Vagina (tissue), 2 donors: ENCODE measurements at regions not wholly inside any gene's neighbourhood (a gene's known extent, or its start where the extent isn't known, plus 50 kb on each side); places are given as distances from the start of the nearest gene placed in this dataset.

Experiments
- CTCF ChIP-seq, 3 experiments: fragments of 450-650 bp in 2 of 3; fragments of 200-600 bp in 1 of 3; sonication (generic) in 1 of 3; IDR thresholded peaks; one replicate each; pipeline ENCODE4 v1.5.1; 2017 to 2019; ENCODE audit warnings: antibody characterized with exemption in 3 of 3, mild to moderate bottlenecking in 2 of 3, moderate library complexity in 2 of 3
- POLR2A ChIP-seq, 2 donors: fragments of 450-650 bp; IDR thresholded peaks; one replicate each; pipeline ENCODE4 v1.6.1; 2017; ENCODE audit warnings: antibody characterized with exemption in 2 of 2, mild to moderate bottlenecking in 2 of 2, moderate library complexity in 2 of 2

- TF ChIP-seq CTCF (IDR thresholded peaks at IDR 0.05) = no peak
- no peak for TF ChIP-seq POLR2A (IDR thresholded peaks at IDR 0.05)
Measured at GRCh38 chr9:117958726-117959125, 254.5 kb downstream of the TLR4 start.
